ENCODE measurements at regions not wholly inside any gene's neighbourhood (a gene's known extent, or its start where the extent isn't known, plus 50 kb on each side); places are given as distances from the start of the nearest gene placed in this dataset.

DNA sequence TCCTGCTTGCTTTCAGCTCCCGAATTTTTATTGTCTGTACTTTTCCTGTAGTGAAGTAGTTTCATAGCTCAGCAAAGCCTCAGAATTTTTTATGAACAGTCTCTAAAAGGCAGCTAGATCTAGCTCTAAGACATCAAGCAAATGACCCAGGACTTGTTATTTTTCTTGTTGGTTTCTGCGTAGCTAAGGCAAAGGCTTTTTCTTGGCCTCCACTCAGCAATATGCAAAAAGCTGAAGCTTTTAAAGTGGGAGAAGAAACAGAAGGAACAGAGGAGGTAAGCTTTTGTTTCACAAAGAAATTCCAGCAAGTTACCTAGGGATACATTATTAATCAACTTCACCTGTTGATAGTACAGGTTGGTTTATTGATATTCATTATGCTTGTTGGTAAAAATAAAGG is 235.9 kb downstream of the PCDH20 start:
- WGBS (ENCODE audit: insufficient coverage) = 70% methylated on average over 2 of the region's 2 CpGs
- H3K4me1 ChIP-seq (ENCODE audit: control insufficient read depth, insufficient read depth, low read length) = no peaks in the 10 kb centered on the region
- peaks cover 12% of the 10 kb centered on the region for H3K36me3 Mint-ChIP-seq

DNA sequence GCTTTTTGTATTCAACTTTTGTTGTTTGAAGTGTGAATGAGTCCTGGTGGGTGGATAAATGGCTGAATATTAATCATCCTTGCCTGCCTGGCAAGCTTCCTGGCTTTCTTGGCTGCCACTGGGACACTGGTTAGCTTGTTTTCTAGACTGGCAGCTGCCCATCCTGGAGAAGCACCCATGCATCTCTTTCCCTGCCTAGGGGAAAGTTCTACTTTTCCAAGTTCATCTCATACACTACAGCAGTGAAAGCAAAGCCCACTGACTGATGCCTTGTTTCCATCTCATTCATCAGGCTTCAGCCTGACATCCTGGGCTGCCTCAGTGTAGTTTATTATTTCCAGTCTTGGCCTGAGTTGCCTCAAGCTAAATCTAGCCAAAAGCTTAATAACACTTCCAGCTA is 244.8 kb downstream of the PCDH20 start:
- H3K36me3 ChIP-seq (ENCODE audit: control insufficient read depth, insufficient read depth, low read length) = no peaks in the 10 kb centered on the region

More for the DNA sequence above, 235.9 kb downstream of the PCDH20 start:
- no peak for ATAC-seq
- no peaks in the 10 kb centered on the region for H3K4me1 Mint-ChIP-seq
- no peaks in the 10 kb centered on the region for H3K27me3 ChIP-seq (ENCODE audit: control insufficient read depth, insufficient read depth, low read length)
- H3K36me3 ChIP-seq (ENCODE audit: control insufficient read depth, insufficient read depth, low read length) = no peaks in the 10 kb centered on the region
- intact Hi-C loops (cut with micrococcal nuclease) = no loop called here
- DNase-seq = no peak
- no peaks in the 10 kb centered on the region for H3K27me3 Mint-ChIP-seq (ENCODE audit: low read depth in 2 of 2)
- no peak overlapping the region for H3K4me3 ChIP-seq (ENCODE audit: low read length)
- peaks cover 3 to 7% of the 10 kb centered on the region in 2 donors for H3K9me3 Mint-ChIP-seq
- no peaks in the 10 kb centered on the region for H3K9me3 ChIP-seq (ENCODE audit: control insufficient read depth, insufficient read depth, low read length)
- no peak overlapping the region for H3K27ac Mint-ChIP-seq
- no peak overlapping the region for H3K4me3 Mint-ChIP-seq
- no peak overlapping the region for H3K27ac ChIP-seq (ENCODE audit: low read length)
- TF ChIP-seq, protein P1, sequence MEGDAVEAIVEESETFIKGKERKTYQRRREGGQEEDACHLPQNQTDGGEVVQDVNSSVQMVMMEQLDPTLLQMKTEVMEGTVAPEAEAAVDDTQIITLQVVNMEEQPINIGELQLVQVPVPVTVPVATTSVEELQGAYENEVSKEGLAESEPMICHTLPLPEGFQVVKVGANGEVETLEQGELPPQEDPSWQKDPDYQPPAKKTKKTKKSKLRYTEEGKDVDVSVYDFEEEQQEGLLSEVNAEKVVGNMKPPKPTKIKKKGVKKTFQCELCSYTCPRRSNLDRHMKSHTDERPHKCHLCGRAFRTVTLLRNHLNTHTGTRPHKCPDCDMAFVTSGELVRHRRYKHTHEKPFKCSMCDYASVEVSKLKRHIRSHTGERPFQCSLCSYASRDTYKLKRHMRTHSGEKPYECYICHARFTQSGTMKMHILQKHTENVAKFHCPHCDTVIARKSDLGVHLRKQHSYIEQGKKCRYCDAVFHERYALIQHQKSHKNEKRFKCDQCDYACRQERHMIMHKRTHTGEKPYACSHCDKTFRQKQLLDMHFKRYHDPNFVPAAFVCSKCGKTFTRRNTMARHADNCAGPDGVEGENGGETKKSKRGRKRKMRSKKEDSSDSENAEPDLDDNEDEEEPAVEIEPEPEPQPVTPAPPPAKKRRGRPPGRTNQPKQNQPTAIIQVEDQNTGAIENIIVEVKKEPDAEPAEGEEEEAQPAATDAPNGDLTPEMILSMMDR (IDR thresholded peaks at IDR 0.05) = no peak

DNA sequence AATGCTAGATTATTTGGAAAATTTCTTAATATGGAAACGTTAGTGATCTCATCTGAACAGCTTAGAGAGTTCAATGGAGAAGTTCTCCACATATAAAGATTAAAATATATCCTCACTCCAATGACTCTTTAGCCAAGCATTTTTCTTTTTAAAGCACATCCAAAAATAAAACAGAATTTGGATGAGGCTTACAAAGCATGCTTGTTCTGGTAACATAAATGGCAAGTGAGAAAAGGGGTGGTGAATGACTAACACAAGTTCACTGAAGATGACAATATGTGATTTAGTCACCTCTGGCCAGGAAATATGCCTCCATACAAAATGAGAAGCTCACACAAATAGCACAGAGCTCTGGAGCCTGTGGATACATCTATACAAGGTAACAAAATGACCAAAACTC is 253.0 kb downstream of the PCDH20 start:
- no peak overlapping the region for H3K4me3 ChIP-seq (ENCODE audit: low read length)
- no peak overlapping the region for H3K27ac ChIP-seq (ENCODE audit: low read length)
- intact Hi-C loops (cut with micrococcal nuclease) = no loop called here
- Mint-ChIP-seq H3K27me3 (ENCODE audit: low read depth in 2 of 2) (no peaks in the 10 kb centered on the region), H3K9me3 (peaks cover 7 to 12% of the 10 kb centered on the region in 2 donors), H3K4me1 (no peaks in the 10 kb centered on the region), H3K27ac (no peak overlapping the region), H3K4me3 (no peak overlapping the region), H3K36me3 (no peaks in the 10 kb centered on the region)
- TF ChIP-seq, protein P1 (IDR thresholded peaks at IDR 0.05) = no peak
- no peaks in the 10 kb centered on the region for H3K4me1 ChIP-seq (ENCODE audit: control insufficient read depth, insufficient read depth, low read length)
- no peaks in the 10 kb centered on the region for H3K36me3 ChIP-seq (ENCODE audit: control insufficient read depth, insufficient read depth, low read length)
- H3K27me3 ChIP-seq (ENCODE audit: control insufficient read depth, insufficient read depth, low read length) = no peaks in the 10 kb centered on the region
- no CpG with 5 or more reads among the region's 1 CpG for WGBS (ENCODE audit: insufficient coverage)
- DNase-seq (no peak), ATAC-seq (no peak)
- no peaks in the 10 kb centered on the region for H3K9me3 ChIP-seq (ENCODE audit: control insufficient read depth, insufficient read depth, low read length)

More for the DNA sequence above, 244.8 kb downstream of the PCDH20 start:
- Mint-ChIP-seq H3K27ac (no peak overlapping the region), H3K27me3 (ENCODE audit: low read depth in 2 of 2) (no peaks in the 10 kb centered on the region), H3K36me3 (peaks cover 5% of the 10 kb centered on the region), H3K9me3 (peaks cover 5 to 14% of the 10 kb centered on the region in 2 donors), H3K4me3 (no peak overlapping the region), H3K4me1 (no peaks in the 10 kb centered on the region)
- Histone ChIP-seq H3K27ac (ENCODE audit: low read length) (no peak overlapping the region), H3K27me3 (ENCODE audit: control insufficient read depth, insufficient read depth, low read length) (no peaks in the 10 kb centered on the region), H3K4me1 (ENCODE audit: control insufficient read depth, insufficient read depth, low read length) (no peaks in the 10 kb centered on the region), H3K4me3 (ENCODE audit: low read length) (no peak overlapping the region), H3K9me3 (ENCODE audit: control insufficient read depth, insufficient read depth, low read length) (peaks cover 4% of the 10 kb centered on the region)
- no peak for DNase-seq
- no peak for ATAC-seq
- TF ChIP-seq, protein P1 (IDR thresholded peaks at IDR 0.05) = no peak
- intact Hi-C loops (cut with micrococcal nuclease) = no loop called here

DNA sequence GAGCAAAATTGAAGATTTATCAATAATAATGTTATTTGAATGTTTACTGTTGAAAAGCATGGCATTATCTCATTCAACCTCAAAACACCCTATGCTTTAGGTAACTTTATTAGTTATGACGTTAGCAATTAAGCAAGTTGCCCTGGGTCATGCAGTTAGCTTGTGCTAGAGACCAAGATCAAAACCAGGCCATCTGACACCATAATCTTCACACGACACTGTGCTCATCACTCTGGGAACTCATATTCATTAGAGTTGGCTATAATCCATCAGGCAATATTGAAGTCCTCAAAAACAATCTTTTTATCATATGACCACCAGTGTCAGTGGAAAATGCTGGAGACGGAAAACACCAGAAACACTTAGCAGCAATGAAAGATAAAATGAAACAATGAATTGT is 253.5 kb downstream of the PCDH20 start:
- TF ChIP-seq, protein P1 (IDR thresholded peaks at IDR 0.05) = no peak
- peaks cover 7 to 15% of the 10 kb centered on the region in 2 donors for H3K9me3 Mint-ChIP-seq
- no peaks in the 10 kb centered on the region for H3K36me3 Mint-ChIP-seq
- no peaks in the 10 kb centered on the region for H3K27me3 ChIP-seq (ENCODE audit: control insufficient read depth, insufficient read depth, low read length)
- intact Hi-C loops (cut with micrococcal nuclease) = no loop called here
- no peaks in the 10 kb centered on the region for H3K4me1 Mint-ChIP-seq
- DNase-seq (no peak), ATAC-seq (no peak)
- H3K27ac ChIP-seq (ENCODE audit: low read length) = no peak overlapping the region
- no peaks in the 10 kb centered on the region for H3K4me1 ChIP-seq (ENCODE audit: control insufficient read depth, insufficient read depth, low read length)
- H3K36me3 ChIP-seq (ENCODE audit: control insufficient read depth, insufficient read depth, low read length) = no peaks in the 10 kb centered on the region
- no peak overlapping the region for H3K4me3 Mint-ChIP-seq
- no peaks in the 10 kb centered on the region for H3K27me3 Mint-ChIP-seq (ENCODE audit: low read depth in 2 of 2)
- 81% methylated on average over 3 of the region's 3 CpGs for WGBS (ENCODE audit: insufficient coverage)
- no peaks in the 10 kb centered on the region for H3K9me3 ChIP-seq (ENCODE audit: control insufficient read depth, insufficient read depth, low read length)
- H3K4me3 ChIP-seq (ENCODE audit: low read length) = no peak overlapping the region
- H3K27ac Mint-ChIP-seq = no peak overlapping the region

Measured in natural killer cell (primary cell).